GM13976 (cell line): ENCODE measurements at regions not wholly inside any gene's neighbourhood (a gene's known extent, or its start where the extent isn't known, plus 50 kb on each side); places are given as distances from the start of the nearest gene placed in this dataset.

Experiments
- DNase-seq: peaks from one replicate; pipeline ENCODE4 v3.0.0; 2012; ENCODE audit warnings: low spot score
- in situ Hi-C: fragments of 300-500 bp; cut with MboI; formaldehyde crosslinking; loops from one replicate; pipeline ENCODE4 v1.12.0; 2022; ENCODE audit warnings: low sequenced_read_pairs, mixed read lengths, inconsistent platforms; ENCODE audit not compliant: unreplicated experiment
- TF ChIP-seq, protein P1 (sequence below): IDR thresholded peaks from 2 replicates; pipeline ENCODE4 v1.5.1; 2012; ENCODE audit warnings: borderline replicate concordance, mild to moderate bottlenecking; ENCODE audit not compliant: insufficient read depth; ENCODE audit errors: extremely low read depth, missing control alignments, control extremely low read depth

DNA sequence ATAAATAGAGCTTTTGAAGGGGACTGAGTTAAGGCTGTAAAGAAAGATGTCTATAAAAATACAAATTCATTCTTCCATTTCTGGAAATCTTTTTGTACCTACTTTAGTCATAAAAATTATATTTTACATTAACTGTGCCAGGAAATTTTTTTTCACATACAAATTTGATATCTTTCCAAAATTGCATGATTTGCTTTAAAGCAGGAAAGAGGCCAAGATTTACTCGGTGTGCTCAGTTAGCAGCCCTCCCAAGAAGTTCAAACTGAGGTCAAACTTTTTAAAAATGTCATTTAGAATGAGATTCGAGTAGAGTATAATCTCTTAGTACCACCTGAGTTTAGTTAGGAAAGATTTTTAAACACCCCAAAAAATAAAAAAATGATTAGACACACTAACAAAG, 173.2 kb upstream of the GRIP1 start:
- DNase-seq, result no peak
- in situ Hi-C loops, result no loop called here
- TF ChIP-seq, protein P1, sequence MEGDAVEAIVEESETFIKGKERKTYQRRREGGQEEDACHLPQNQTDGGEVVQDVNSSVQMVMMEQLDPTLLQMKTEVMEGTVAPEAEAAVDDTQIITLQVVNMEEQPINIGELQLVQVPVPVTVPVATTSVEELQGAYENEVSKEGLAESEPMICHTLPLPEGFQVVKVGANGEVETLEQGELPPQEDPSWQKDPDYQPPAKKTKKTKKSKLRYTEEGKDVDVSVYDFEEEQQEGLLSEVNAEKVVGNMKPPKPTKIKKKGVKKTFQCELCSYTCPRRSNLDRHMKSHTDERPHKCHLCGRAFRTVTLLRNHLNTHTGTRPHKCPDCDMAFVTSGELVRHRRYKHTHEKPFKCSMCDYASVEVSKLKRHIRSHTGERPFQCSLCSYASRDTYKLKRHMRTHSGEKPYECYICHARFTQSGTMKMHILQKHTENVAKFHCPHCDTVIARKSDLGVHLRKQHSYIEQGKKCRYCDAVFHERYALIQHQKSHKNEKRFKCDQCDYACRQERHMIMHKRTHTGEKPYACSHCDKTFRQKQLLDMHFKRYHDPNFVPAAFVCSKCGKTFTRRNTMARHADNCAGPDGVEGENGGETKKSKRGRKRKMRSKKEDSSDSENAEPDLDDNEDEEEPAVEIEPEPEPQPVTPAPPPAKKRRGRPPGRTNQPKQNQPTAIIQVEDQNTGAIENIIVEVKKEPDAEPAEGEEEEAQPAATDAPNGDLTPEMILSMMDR, result no peak

DNA sequence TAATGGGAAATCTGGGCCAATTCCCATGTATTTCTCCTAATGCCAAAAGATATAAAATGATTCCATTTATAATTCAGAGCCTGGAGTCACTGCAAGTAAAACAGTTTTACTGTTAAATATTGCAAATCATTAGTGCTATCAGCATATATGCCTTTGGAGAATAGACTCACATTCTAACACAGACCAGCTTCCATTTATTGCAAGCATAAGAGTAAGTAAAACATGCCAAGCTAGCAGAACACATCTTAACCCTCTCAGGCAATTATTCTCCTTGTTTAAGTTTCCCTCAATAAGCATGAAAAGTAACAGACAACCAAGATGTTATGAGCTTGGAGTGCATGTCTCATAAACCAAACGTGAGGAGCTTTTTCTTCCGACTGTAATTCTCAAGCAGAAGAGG, 173.9 kb upstream of the GRIP1 start:
- in situ Hi-C loops, result no loop called here
- TF ChIP-seq, protein P1, result no peak
- DNase-seq, result no peak

DNA sequence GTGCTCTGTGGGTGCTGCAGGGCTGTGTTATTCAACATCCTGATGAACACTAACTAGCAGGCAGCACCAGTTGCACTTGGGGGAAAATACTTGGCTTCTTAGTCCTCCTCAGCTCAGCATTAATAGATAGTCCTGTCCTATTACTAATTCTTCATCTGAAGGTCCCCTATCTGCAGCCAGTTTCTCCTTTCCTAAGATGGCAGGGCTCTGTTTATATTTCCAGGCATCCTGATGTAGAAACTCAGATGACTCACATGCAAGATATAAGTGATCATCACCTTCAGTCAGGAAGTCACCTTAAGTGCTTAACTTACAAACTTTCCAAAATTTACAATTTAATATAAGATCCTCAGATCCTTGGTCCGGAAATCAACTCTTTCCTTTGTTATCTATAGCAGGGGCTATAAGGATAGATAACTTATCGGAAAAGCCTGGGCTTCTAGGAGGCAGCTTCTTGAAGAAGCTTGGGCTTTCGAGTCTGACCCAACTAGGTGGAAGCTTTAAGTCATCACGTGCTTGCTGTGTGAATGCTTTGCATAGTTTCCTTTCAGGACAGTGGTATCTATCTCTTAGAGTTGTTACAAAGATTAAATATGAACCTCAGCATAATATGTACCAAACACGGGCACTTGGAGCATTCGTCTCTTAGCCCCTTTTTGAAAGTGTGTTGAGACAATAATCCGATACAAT, 181.0 kb upstream of the GRIP1 start:
- DNase-seq, result no peak
- TF ChIP-seq, protein P1, result no peak
- in situ Hi-C loops, result no loop called here

DNA sequence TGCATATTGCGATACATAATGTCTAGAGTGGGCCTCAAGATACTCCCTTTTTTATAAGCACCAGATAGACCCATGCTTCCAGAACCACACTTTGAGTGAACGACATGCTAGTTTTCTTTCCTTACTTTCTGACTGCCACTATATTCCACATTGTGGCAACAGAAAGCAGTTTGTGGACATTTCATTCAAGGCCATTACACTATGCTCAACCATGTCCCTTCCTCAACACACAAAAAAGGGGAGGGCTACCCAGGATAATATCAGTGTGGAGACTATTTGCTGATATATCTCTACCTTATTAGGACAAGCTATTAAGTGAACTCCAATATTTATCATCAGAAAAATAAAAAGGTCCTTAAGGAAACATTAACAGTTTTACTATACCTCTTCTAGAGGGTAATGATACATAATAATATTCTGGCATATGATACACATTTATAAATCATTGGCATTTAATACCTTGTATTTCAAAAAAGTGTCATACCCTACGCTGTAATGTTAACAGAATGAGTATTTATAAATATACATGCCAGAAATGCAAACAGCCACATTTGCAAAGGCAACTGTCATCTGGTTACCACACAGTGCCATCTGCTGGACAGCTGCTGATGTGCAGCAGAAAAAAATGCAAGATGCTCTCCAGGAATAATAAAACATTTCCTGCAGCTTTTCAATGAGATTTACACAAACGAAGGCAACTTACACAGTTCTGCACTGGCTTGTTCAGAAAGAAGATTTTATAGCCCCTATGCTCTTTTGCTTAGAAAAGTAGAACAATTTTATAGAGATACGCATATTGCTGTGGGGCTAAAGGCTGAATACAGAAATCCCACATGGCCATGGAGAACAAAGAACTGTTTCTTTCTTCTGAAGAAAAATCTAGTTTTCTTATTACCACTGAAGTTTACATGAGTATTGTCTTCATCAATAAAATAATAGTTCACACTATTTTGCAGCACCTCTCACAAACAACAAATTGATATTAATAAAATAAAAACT, 182.2 kb upstream of the GRIP1 start:
- peak; percentile 5 for DNase-seq
- in situ Hi-C loops, result no loop called here
- TF ChIP-seq, protein P1, result peak; percentile 86

DNA sequence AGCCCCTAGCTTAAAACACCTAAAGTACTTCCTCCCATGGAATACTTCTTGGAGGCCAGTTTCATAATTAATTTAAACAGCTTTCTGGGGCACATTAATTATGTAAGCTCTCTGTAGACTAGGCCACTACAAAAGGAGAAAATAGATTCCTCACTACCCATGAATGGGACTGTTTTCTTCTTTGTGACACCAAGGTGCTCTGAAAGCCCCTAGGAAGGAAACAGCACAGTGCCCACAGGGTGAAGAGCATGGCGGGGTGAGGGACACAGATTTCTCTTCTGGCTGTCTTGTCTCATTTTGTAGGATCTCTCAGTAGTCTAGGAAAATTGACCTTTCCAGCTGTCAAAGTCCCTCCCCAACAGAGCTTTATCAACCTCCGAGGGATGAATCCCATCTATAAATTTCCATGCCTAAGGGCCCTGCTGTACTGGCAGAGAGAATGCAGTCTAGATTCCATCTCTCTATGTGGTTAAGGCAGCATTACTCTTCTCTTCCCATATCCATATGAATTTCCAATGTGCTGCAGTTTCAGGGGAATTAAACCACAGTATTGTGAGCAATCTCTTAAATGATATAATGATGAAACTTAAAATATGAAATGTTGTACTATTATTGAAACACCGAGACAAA, 183.6 kb upstream of the GRIP1 start:
- in situ Hi-C loops, result no loop called here
- TF ChIP-seq, protein P1, result no peak
- no peak for DNase-seq

DNA sequence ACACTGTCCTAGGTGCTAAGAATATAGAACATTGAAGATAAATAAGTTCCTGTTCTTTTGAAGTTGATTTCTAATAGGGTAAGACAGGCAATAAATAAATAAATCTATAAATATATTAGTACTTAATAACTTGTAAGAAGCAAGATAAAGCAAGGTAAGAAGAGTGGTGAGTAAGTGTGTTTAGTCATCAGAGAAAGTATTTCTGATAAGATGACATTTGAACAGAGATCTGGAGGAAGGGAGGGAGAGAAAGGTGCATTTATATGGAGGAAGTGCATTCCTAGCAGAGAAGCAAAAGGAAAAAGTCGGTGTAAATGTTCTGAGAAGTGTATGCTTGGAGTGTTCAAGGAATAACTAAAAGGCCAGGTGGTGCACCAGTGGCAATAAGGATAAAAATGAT, 184.4 kb upstream of the GRIP1 start:
- in situ Hi-C loops, result no loop called here
- TF ChIP-seq, protein P1, result no peak
- DNase-seq, result no peak
